GM10248 (cell line): ENCODE measurements at regions not wholly inside any gene's neighbourhood (a gene's known extent, or its start where the extent isn't known, plus 50 kb on each side); places are given as distances from the start of the nearest gene placed in this dataset.

Source experiments
- CTCF ChIA-PET: fragments of 300-600 bp; sonication (Branson Sonifier 250); formaldehyde crosslinking; extraction: SDS; loops from one replicate; lab custom pipeline; 2021; ENCODE audit warnings: antibody characterized with exemption; lab: Yijun Ruan, JAX
- POLR2A ChIA-PET: fragments of 350-650 bp; sonication (Branson Sonifier 250); formaldehyde crosslinking; extraction: SDS; loops from one replicate; lab custom pipeline; 2020; ENCODE audit warnings: antibody characterized with exemption; lab: Yijun Ruan, JAX
- DNase-seq: peaks from one replicate; pipeline ENCODE4 v3.0.0; 2012; ENCODE audit errors: extremely low spot score
- TF ChIP-seq, protein P1 (sequence below): IDR thresholded peaks from 2 replicates; pipeline ENCODE4 v1.5.1; 2012; ENCODE audit warnings: mild to moderate bottlenecking, low read depth; ENCODE audit errors: extremely low read depth, missing control alignments, control extremely low read depth

DNA sequence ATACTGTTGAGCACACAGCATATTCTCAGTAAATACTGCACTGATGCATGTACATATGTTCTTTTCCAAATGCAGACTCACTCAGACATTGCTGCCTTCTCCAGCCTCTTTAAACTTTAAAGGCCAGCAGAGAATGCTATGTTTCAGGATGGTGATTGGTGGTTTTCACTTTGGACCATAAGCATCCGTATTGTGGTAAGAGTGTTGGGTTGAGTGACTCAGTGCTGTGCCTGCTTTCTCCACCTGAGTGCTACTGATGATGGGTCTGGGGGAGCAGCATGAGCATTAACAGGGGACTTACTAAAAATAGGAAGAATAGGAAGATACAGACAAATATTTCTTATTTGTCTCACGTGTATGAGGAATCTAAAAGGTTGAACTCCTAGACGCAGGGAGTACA lies 56.3 kb upstream of the ZNF92 start:
- DNase-seq, result no peak
- TF ChIP-seq, protein P1, sequence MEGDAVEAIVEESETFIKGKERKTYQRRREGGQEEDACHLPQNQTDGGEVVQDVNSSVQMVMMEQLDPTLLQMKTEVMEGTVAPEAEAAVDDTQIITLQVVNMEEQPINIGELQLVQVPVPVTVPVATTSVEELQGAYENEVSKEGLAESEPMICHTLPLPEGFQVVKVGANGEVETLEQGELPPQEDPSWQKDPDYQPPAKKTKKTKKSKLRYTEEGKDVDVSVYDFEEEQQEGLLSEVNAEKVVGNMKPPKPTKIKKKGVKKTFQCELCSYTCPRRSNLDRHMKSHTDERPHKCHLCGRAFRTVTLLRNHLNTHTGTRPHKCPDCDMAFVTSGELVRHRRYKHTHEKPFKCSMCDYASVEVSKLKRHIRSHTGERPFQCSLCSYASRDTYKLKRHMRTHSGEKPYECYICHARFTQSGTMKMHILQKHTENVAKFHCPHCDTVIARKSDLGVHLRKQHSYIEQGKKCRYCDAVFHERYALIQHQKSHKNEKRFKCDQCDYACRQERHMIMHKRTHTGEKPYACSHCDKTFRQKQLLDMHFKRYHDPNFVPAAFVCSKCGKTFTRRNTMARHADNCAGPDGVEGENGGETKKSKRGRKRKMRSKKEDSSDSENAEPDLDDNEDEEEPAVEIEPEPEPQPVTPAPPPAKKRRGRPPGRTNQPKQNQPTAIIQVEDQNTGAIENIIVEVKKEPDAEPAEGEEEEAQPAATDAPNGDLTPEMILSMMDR, result no peak
- POLR2A ChIA-PET, result no interaction called here
- CTCF ChIA-PET, result interaction anchor here (1.1 kb wide), 1 partner anchor 10 kb away, joined by 3 read pairs; no protein-coding TSS in a partner anchor

DNA sequence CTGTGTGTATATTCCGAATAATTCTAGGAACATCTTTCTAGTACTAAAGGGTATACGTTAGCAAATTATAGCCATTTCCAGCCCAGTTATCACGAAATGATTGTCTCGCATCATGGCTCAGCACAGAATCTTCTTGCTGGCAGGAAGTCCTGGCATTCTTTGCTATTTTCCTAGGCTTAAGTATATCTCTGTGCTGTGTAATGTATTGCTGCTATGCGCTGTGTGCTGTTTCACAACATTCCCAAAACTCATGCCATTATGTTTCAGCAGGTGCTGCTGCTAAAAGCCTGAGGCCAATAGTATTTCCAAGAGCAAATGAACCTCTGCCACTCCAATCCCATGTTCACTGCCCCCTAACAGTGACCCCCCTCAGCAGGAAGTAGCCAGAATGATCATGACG lies 62.9 kb upstream of the ZNF92 start:
- CTCF ChIA-PET, result no interaction called here
- TF ChIP-seq, protein P1, result no peak
- no peak for DNase-seq
- POLR2A ChIA-PET, result no interaction called here

DNA sequence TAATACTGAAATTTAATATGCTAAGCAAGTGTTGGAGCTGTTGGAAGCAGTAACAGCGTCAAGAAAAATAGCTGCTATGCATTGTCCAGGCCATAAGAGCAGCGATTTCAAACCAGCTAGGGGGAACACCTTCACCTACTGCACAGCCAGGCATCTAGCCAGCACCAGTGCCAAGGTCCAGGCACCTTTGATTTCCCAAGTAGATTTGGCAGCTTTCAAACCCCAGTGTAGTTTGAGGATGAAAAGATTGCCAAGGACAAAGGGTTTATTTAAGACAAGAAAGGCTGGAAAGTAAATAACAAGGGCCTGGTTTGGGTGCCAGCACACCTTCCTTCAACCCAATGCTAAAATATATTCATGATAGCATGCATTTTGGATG lies 65.4 kb upstream of the ZNF92 start:
- TF ChIP-seq, protein P1, result no peak
- DNase-seq, result no peak
- ChIA-PET POLR2A (no interaction called here), CTCF (interaction anchor here (0.8 to 4.2 kb wide), 23 partner anchors 8 to 357 kb away, joined by 3 to 34 read pairs (median 5); partner anchors contain the start of gene ZNF92)

DNA sequence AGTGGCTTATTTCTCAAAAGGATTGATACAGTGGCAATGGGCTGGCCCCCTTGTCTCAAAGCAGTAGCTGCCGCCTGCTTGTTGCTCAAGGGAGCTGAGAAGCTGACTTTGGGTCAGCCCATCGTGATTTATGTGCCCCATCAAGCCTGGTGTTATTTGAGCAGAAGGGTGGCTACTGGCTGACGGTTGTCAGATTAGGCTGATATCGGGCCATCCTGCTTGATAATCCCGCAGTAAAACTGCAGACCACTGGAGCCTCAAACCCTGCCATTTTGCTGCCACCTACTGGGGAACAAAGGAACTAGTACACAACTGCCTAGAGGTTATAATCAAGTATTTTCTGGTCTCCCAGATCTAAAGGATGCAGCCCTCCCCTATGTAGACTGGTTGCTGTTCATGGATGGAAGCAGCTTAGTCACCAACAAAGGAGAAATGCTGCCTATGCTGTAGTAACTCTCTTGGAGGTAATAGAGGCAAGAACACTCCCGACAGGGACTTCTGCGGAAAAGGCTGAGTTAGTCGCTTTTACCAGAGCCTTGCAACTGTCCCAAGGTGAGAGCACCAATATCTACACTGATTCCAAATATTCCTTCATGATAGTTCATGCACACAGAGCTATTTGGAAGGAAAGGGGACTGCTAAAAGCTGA lies 65.9 kb upstream of the ZNF92 start:
- ChIA-PET CTCF (interaction anchor here (0.6 to 4.2 kb wide), 33 partner anchors 8 to 513 kb away, joined by 3 to 34 read pairs (median 4); partner anchors contain the start of genes ZNF138 and ZNF92), POLR2A (no interaction called here)
- peak; percentile 58 for DNase-seq
- TF ChIP-seq, protein P1, result peak; percentile 80

DNA sequence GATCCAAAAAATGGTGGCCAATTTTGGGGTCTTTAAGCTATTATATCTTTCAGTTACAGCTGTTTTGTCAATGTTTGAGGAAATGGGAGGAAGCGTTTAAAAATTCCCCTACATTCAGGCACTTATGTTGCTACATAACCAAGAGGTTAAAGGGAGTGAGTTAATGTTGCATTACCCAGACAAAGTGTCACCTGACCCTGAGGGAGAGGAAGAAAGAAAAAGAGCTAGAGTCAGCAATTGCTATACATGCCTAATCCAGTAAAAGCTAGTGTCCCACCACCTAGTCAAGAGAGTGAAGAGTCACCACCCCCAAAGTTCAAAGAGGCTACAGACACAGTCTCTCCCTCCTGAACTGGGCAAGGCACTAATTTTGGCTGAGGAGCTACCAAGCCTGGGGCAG lies 69.5 kb upstream of the ZNF92 start:
- TF ChIP-seq, protein P1, result no peak
- DNase-seq, result no peak
- ChIA-PET POLR2A (no interaction called here), CTCF (no interaction called here)

DNA sequence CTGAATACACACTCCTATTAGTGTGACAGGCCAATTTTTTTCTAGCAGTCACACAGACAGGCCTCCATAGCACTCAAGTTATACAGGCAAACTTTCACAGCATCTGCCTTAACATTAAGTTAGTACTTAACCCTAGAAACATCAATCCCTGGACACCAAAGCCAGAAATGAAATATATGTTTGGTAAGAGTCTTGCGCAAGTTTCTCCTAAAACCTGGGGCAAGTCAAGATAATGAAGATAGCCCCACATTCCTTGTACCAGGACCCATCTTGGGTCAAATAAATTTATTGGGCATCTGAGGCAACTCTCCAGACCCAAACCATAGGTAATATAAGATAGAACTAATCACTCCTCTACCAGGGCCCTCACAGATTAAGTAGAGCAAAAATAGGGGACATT lies 70.8 kb upstream of the ZNF92 start:
- ChIA-PET POLR2A (no interaction called here), CTCF (no interaction called here)
- TF ChIP-seq, protein P1, result no peak
- no peak for DNase-seq
